ENCODE measurements at regions not wholly inside any gene's neighbourhood (a gene's known extent, or its start where the extent isn't known, plus 50 kb on each side); places are given as distances from the start of the nearest gene placed in this dataset.

GRCh38 chr5:107232293-107232692 is 438.4 kb downstream of the EFNA5 start:
- Histone ChIP-seq H3K56ac (ENCODE audit: extremely low read depth, insufficient read depth, low read length) (no peak overlapping the region), H2BK15ac (ENCODE audit: low read depth, low read length) (no peak overlapping the region), H3K27me3 (ENCODE audit: control insufficient read depth, insufficient read depth, low read length) (no peaks in the 10 kb centered on the region), H4K20me1 (ENCODE audit: insufficient read depth, low read length) (no peaks in the 10 kb centered on the region), H2AK5ac (ENCODE audit: low read depth, low read length) (no peak overlapping the region), H3K4me2 (ENCODE audit: low read depth, low read length) (no peak overlapping the region), H4K91ac (ENCODE audit: insufficient read depth, low read depth, low read length) (no peak overlapping the region), H3K4me1 (ENCODE audit: control insufficient read depth, insufficient read depth, low read length) (no peaks in the 10 kb centered on the region), H2BK120ac (ENCODE audit: low read depth, low read length) (no peak overlapping the region), H2BK5ac (ENCODE audit: low read depth, low read length, poor library complexity, severe bottlenecking) (no peak overlapping the region), H3K9me3 (ENCODE audit: control insufficient read depth, insufficient read depth, low read length) (no peaks in the 10 kb centered on the region), H3K27ac (ENCODE audit: insufficient read depth, low read length) (no peak overlapping the region), H3K9ac (ENCODE audit: low read depth, low read length) (no peak overlapping the region), H3K4me3 (ENCODE audit: insufficient read depth, low read depth, low read length) (no peak overlapping the region), H2AFZ (replicated peaks; ENCODE audit: low read length, poor library complexity) (no peak overlapping the region), H4K5ac (ENCODE audit: low read depth, low read length) (no peak overlapping the region), H3K14ac (replicated peaks; ENCODE audit: low read depth, low read length) (no peak overlapping the region), H2AK9ac (replicated peaks; ENCODE audit: low read depth, low read length, poor library complexity) (no peak overlapping the region), H3K18ac (ENCODE audit: low read depth, low read length) (no peak overlapping the region), H3K9me1 (ENCODE audit: insufficient read depth, low read length) (no peaks in the 10 kb centered on the region), H3K4ac (ENCODE audit: low read depth, low read length) (no peak overlapping the region), H2BK20ac (ENCODE audit: low read depth, low read length) (no peak overlapping the region), H3K36me3 (ENCODE audit: control insufficient read depth, insufficient read depth, low read length) (no peaks in the 10 kb centered on the region), H4K8ac (ENCODE audit: low read depth in 2 of 2, low read length in 2 of 2) (no peak overlapping the region), H3K79me1 (ENCODE audit: low read depth in 1 of 2, low read length in 2 of 2) (no peaks in the 10 kb centered on the region), H3K23ac (ENCODE audit: low read depth, low read length) (no peak overlapping the region)
- dilution Hi-C loops (cut with HindIII; ENCODE audit: low sequenced_read_pairs, unreplicated experiment), result no loop called here
- in situ Hi-C loops (cut with MboI; ENCODE audit: low sequenced_read_pairs), result no loop called here
- DNase-seq, result no peak
- TF ChIP-seq NFE2L2 (IDR thresholded peaks at IDR 0.05; ENCODE audit: low read depth, low read length) (no peak), BHLHE40 (IDR thresholded peaks at IDR 0.05; ENCODE audit: low read depth, low read length) (no peak), POLR2A (IDR thresholded peaks at IDR 0.05; ENCODE audit: low read depth, low read length) (no peak), RFX5 (IDR thresholded peaks at IDR 0.05; ENCODE audit: low read depth, low read length) (no peak), MXI1 (IDR thresholded peaks at IDR 0.05; ENCODE audit: borderline replicate concordance, low read depth, low read length) (no peak), SMC3 (IDR thresholded peaks at IDR 0.05; ENCODE audit: low read depth, low read length) (no peak), RCOR1 (IDR thresholded peaks at IDR 0.05; ENCODE audit: insufficient replicate concordance, low read length) (no peak), CTCF (conservative IDR thresholded peaks at IDR 0.05; ENCODE audit: low read depth, low read length) (no peak), FOS (IDR thresholded peaks at IDR 0.05; ENCODE audit: low read depth, low read length) (no peak), CEBPB (IDR thresholded peaks at IDR 0.05; ENCODE audit: low read depth, low read length) (no peak), RAD21 (IDR thresholded peaks at IDR 0.05; ENCODE audit: low read length) (no peak)
- ChIA-PET CTCF (interaction anchor here (1.0 kb wide), 1 partner anchor 30 kb away, joined by 3 read pairs; no protein-coding TSS in a partner anchor), POLR2A (ENCODE audit: unreplicated experiment) (no interaction called here)
- BruUV-seq (replicated peaks), result no TSS peak
- no CpG with 5 or more reads among the region's 1 CpG for WGBS, 2 experiments (ENCODE audit: extremely low coverage in 2 of 2, insufficient read length in 1 of 2)
- intact Hi-C loops (cut with micrococcal nuclease), result no loop called here
- no peak for ATAC-seq (ENCODE audit: low read depth)

Data from IMR-90 (cell line).